ENCODE measurements at regions not wholly inside any gene's neighbourhood (a gene's known extent, or its start where the extent isn't known, plus 50 kb on each side); places are given as distances from the start of the nearest gene placed in this dataset.

DNA sequence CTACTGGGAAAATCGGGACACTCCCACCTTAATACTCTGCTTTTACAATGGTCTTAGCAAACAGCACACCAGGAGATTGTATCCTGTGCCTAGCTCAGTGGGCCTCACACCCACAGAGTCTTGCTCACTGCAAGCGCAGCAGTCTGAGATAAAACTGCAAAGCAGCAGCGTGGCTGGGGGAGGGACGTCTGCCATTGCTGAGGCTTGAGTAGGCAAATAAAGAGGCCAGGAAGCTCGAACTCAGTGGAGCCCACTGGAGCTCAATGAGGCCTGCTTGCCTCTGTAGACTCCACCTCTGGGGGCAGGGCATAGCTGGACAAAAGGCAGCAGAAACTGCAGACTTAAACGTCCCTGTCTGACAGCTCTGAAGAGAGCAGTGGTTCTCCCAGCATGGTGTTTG lies 1169.1 kb upstream of the EPHA6 start:
- Histone ChIP-seq H3K4me3 (ENCODE audit: low read depth, low read length) (no peak overlapping the region), H3K27me3 (ENCODE audit: control insufficient read depth, insufficient read depth, low read length) (no peaks in the 10 kb centered on the region), H3K9me3 (ENCODE audit: control insufficient read depth, low read length) (no peaks in the 10 kb centered on the region), H2AFZ (no peak overlapping the region), H3K79me2 (no peaks in the 10 kb centered on the region), H3K9ac (no peak overlapping the region), H3K36me3 (ENCODE audit: control insufficient read depth, insufficient read depth, low read length) (no peaks in the 10 kb centered on the region), H3K4me2 (ENCODE audit: low read length) (no peak overlapping the region), H3K27ac (no peak overlapping the region), H3K4me1 (no peaks in the 10 kb centered on the region)
- TF ChIP-seq, protein P1, sequence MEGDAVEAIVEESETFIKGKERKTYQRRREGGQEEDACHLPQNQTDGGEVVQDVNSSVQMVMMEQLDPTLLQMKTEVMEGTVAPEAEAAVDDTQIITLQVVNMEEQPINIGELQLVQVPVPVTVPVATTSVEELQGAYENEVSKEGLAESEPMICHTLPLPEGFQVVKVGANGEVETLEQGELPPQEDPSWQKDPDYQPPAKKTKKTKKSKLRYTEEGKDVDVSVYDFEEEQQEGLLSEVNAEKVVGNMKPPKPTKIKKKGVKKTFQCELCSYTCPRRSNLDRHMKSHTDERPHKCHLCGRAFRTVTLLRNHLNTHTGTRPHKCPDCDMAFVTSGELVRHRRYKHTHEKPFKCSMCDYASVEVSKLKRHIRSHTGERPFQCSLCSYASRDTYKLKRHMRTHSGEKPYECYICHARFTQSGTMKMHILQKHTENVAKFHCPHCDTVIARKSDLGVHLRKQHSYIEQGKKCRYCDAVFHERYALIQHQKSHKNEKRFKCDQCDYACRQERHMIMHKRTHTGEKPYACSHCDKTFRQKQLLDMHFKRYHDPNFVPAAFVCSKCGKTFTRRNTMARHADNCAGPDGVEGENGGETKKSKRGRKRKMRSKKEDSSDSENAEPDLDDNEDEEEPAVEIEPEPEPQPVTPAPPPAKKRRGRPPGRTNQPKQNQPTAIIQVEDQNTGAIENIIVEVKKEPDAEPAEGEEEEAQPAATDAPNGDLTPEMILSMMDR (IDR thresholded peaks at IDR 0.05): no peak

DNA sequence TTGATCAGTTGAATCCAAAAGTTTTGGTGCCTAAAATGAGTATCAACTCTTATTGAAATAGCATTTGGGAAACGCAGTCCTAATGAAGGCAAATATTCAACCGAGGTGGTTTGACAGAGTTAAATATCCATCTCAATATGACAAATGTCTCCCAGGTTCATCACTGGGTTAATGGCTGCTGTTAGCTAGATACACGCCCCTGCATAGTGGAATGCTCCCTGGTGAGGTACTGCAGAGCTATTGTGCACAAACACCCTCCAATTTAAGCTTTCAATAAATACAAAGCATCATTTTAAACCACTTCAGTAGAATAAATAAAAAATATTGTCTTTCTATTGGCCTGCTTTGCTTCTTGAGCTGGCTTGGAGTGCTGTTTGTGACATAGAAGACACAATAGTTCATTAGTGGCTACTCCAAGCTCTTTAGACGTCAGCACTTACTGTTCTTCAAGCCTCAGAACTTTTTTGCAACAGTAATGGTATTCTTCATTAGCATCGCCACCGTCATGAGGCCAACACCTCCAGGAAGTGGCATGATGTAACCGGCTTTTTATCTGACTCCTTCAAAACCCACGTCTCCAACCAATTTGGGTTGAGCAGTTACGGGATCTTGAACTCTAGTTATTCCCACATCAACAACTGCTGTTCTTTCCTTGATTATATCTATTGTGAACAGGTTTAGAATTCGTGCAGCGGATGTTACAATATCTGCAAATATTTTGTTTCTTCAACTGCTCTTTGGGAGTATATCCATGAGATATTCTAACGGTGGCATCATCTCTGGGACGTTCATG lies 1159.6 kb upstream of the EPHA6 start:
- Histone ChIP-seq H3K4me1 (no peaks in the 10 kb centered on the region), H3K27ac (no peak overlapping the region)

DNA sequence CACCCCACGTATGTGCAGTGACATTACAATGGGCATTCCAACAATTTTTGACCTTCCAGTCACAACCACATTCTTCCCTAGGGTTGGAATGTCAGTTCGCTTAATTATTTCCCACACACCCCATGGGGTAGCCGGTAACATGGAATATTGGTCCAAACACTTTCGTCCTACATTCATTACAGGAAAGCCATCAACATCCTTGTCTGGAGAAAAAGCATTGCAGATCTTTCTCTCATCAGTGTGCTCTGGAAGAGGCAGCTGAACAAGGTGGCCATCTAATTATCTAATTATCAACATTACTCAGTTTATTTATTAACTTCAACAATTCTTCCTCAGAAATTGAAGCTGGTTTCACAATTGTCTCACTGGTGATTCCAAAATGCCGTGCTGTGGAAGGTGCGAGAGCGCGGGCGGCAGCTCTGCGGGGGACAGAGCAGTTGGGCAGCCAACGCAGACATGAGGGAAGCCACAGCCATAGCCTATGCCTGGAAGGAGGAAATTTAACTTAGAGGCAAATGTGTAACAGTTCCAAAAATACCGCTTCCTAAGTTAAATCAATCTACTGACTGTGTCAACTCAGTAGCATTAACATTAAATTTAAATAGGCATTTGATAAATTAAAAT lies 1158.9 kb upstream of the EPHA6 start:
- Histone ChIP-seq H3K4me3 (ENCODE audit: low read depth, low read length) (no peak overlapping the region), H3K36me3 (ENCODE audit: control insufficient read depth, insufficient read depth, low read length) (no peaks in the 10 kb centered on the region), H3K27ac (no peak overlapping the region), H3K9ac (no peak overlapping the region), H3K4me2 (ENCODE audit: low read length) (no peak overlapping the region), H3K9me3 (ENCODE audit: control insufficient read depth, low read length) (no peaks in the 10 kb centered on the region), H3K4me1 (no peaks in the 10 kb centered on the region), H3K79me2 (no peaks in the 10 kb centered on the region), H2AFZ (no peak overlapping the region), H3K27me3 (ENCODE audit: control insufficient read depth, insufficient read depth, low read length) (no peaks in the 10 kb centered on the region)
- TF ChIP-seq, protein P1 (IDR thresholded peaks at IDR 0.05): no peak

More for the DNA sequence above, 1159.6 kb upstream of the EPHA6 start:
- no peak overlapping the region for H3K4me2 ChIP-seq (ENCODE audit: low read length)
- TF ChIP-seq, protein P1 (IDR thresholded peaks at IDR 0.05): no peak
- no peak overlapping the region for H2AFZ ChIP-seq
- H3K9me3 ChIP-seq (ENCODE audit: control insufficient read depth, low read length): no peaks in the 10 kb centered on the region
- no peaks in the 10 kb centered on the region for H3K27me3 ChIP-seq (ENCODE audit: control insufficient read depth, insufficient read depth, low read length)
- H3K4me3 ChIP-seq (ENCODE audit: low read depth, low read length): no peak overlapping the region
- no peak overlapping the region for H3K9ac ChIP-seq
- H3K36me3 ChIP-seq (ENCODE audit: control insufficient read depth, insufficient read depth, low read length): no peaks in the 10 kb centered on the region
- H3K79me2 ChIP-seq: no peaks in the 10 kb centered on the region

DNA sequence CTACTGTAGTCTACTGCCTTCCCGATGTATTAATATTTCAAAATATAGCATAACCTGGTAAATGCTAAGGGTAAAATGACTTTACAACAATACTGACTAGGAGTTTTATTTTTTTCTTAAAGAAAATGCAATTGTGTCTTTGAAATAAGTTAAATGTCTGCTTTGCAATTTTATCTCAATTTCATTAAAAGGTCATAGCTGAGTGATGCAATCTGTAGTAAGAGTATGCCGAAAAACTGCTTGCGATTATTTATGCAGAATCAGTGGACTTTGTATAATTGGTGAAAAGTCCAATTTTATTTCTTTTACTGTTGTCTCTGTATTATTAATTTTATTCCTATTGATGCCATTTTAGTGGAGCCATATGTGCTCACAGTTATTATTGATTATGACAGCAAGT lies 1143.6 kb upstream of the EPHA6 start:
- no peak overlapping the region for H3K4me3 ChIP-seq (ENCODE audit: low read depth, low read length)
- H3K27me3 ChIP-seq (ENCODE audit: control insufficient read depth, insufficient read depth, low read length): no peaks in the 10 kb centered on the region
- no peak overlapping the region for H2AFZ ChIP-seq
- no peaks in the 10 kb centered on the region for H3K36me3 ChIP-seq (ENCODE audit: control insufficient read depth, insufficient read depth, low read length)
- no peaks in the 10 kb centered on the region for H3K9me3 ChIP-seq (ENCODE audit: control insufficient read depth, low read length)
- no peak overlapping the region for H3K9ac ChIP-seq
- H3K27ac ChIP-seq: no peak overlapping the region
- no peak overlapping the region for H3K4me2 ChIP-seq (ENCODE audit: low read length)
- TF ChIP-seq, protein P1 (IDR thresholded peaks at IDR 0.05): no peak
- no peaks in the 10 kb centered on the region for H3K4me1 ChIP-seq
- no peaks in the 10 kb centered on the region for H3K79me2 ChIP-seq

Data from parathyroid adenoma (tissue), 2 donors.